ENCODE measurements at regions not wholly inside any gene's neighbourhood (a gene's known extent, or its start where the extent isn't known, plus 50 kb on each side); places are given as distances from the start of the nearest gene placed in this dataset.

GRCh38 chr7:19295376-19295775 lies 150.2 kb upstream of the FERD3L start:
- no peak overlapping the region for H3K27ac ChIP-seq
- TF ChIP-seq CTCF (IDR thresholded peaks at IDR 0.05): no peak
- no peak for TF ChIP-seq POLR2A (IDR thresholded peaks at IDR 0.05)
- H3K4me3 ChIP-seq: no peak overlapping the region
- DNase-seq: no peak
- H3K4me1 ChIP-seq (replicated peaks in 1 of 2): peaks cover 0 to 5% of the 10 kb centered on the region in 2 donors
- no peaks in the 10 kb centered on the region for H3K36me3 ChIP-seq (replicated peaks in 1 of 2)
- 74 to 87% (median 81%) methylated on average over 5 of the region's 5 CpGs for WGBS, 4 donors
- H3K27me3 ChIP-seq: no peaks in the 10 kb centered on the region
- H3K9me3 ChIP-seq (replicated peaks in 1 of 3): no peaks in the 10 kb centered on the region
- intact Hi-C loops (cut with DNase I): no loop called here

GRCh38 chr7:19294619-19295018 lies 149.4 kb upstream of the FERD3L start:
- no peaks in the 10 kb centered on the region for H3K27me3 ChIP-seq
- H3K4me1 ChIP-seq (replicated peaks in 1 of 2): peaks cover 0 to 5% of the 10 kb centered on the region in 2 donors
- DNase-seq: no peak
- H3K9me3 ChIP-seq (replicated peaks in 1 of 3): no peaks in the 10 kb centered on the region
- TF ChIP-seq POLR2A (IDR thresholded peaks at IDR 0.05): no peak
- no peak for TF ChIP-seq CTCF (IDR thresholded peaks at IDR 0.05)
- intact Hi-C loops (cut with DNase I): no loop called here
- WGBS, 4 donors: 64 to 80% (median 73%) methylated on average over 5 of the region's 5 CpGs
- no peak overlapping the region for H3K27ac ChIP-seq
- H3K4me3 ChIP-seq: no peak overlapping the region
- H3K36me3 ChIP-seq (replicated peaks in 1 of 2): no peaks in the 10 kb centered on the region

- no peak overlapping the region for H3K4me3 ChIP-seq
- WGBS, 4 donors: 76 to 85% (median 80%) methylated on average over 3 of the region's 3 CpGs
- TF ChIP-seq CTCF (IDR thresholded peaks at IDR 0.05) (no peak), POLR2A (IDR thresholded peaks at IDR 0.05) (no peak)
- H3K36me3 ChIP-seq (replicated peaks in 1 of 2): no peaks in the 10 kb centered on the region
- no peaks in the 10 kb centered on the region for H3K27me3 ChIP-seq
- no peak for DNase-seq
- intact Hi-C loops (cut with DNase I): no loop called here
- H3K9me3 ChIP-seq (replicated peaks in 1 of 3): no peaks in the 10 kb centered on the region
- peaks cover 0 to 5% of the 10 kb centered on the region in 2 donors for H3K4me1 ChIP-seq (replicated peaks in 1 of 2)
- H3K27ac ChIP-seq: peak overlapping the region in 1 of 5 donors; percentile 17
Observed at GRCh38 chr7:19293431-19293830, 148.2 kb upstream of the FERD3L start.

GRCh38 chr7:19290968-19291367 lies 145.7 kb upstream of the FERD3L start:
- intact Hi-C loops (cut with DNase I): no loop called here
- no peaks in the 10 kb centered on the region for H3K36me3 ChIP-seq (replicated peaks in 1 of 2)
- no peaks in the 10 kb centered on the region for H3K27me3 ChIP-seq
- no peak overlapping the region for H3K4me3 ChIP-seq
- TF ChIP-seq CTCF (IDR thresholded peaks at IDR 0.05) (no peak), POLR2A (IDR thresholded peaks at IDR 0.05) (no peak)
- H3K9me3 ChIP-seq (replicated peaks in 1 of 3): no peaks in the 10 kb centered on the region
- H3K4me1 ChIP-seq (replicated peaks in 1 of 2): peaks cover 0 to 5% of the 10 kb centered on the region in 2 donors
- no peak overlapping the region for H3K27ac ChIP-seq
- no peak for DNase-seq
